GM18498 (cell line): ENCODE measurements at regions not wholly inside any gene's neighbourhood (a gene's known extent, or its start where the extent isn't known, plus 50 kb on each side); places are given as distances from the start of the nearest gene placed in this dataset.
"Not testable (repeated sequence)": the region's sequence is repeated elsewhere in the genome, so short reads cannot be mapped to it uniquely, and the experiment has no call there.

Source experiments
- ATAC-seq: cut with Tn5 transposase; IDR thresholded peaks from one replicate; pipeline ENCODE4 v1.9.1; 2021; ENCODE audit warnings: mild to moderate bottlenecking, moderate library complexity; ENCODE audit not compliant: unreplicated experiment

DNA sequence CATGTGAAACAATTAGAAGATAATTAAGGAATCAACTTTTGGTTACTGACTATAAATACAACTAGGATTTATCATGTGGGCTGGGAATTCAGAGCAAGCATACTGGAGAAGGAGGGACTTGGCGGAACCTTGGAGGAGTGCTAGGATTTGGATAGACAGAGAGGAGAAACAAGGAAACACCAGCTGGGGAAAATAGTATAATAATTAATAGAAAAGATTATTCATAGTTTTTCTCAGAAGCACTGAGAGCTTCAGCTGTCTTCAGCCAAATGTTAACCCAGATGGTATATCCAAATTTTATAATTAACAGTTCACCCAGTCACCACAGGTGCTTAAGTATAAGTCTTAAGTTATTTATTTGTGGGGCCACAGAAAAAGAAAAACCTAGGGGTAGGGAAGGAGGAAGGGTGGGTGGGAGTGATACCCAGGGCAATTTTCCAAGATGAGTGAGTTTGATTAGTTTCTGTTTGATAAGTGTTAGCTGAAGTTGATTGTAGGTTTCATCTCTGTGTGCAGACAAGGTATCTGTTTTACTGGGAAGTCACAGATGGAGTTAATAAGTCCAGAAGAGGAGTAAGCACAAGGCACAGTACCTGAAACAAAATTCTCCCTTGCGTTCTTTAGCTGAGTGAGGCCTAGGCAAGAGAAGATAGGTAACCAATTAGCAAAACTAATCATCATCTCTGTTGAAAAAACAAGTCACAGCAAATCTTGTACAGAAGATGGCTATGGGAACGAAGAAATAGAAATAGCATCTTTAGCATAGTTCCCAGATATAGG, 175.5 kb downstream of the TFAP2B start:
- ATAC-seq: no peak

GRCh38 chr6:50995036-50995435, 176.4 kb downstream of the TFAP2B start:
- ATAC-seq: no peak

DNA sequence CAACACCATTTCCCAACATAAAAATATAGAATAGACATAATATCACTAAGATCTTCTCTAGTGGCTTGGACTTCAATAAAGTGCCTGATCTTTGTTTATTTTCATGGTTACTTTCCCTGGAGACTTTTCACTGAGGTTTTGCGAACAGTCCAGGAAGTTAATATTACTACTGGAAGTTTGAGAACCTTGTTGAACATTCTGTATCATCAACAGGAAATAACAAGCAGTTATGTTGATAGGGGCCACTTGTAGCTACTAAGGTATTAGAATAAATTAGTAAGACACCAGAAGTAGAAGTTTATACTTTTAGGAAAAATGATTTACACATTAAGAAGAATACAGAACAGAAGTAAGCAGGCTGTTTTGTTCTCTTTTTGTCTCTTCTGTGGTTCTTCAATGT, 180.2 kb downstream of the TFAP2B start:
- no peak for ATAC-seq

GRCh38 chr6:51001399-51001798, 182.7 kb downstream of the TFAP2B start:
- ATAC-seq: no peak

DNA sequence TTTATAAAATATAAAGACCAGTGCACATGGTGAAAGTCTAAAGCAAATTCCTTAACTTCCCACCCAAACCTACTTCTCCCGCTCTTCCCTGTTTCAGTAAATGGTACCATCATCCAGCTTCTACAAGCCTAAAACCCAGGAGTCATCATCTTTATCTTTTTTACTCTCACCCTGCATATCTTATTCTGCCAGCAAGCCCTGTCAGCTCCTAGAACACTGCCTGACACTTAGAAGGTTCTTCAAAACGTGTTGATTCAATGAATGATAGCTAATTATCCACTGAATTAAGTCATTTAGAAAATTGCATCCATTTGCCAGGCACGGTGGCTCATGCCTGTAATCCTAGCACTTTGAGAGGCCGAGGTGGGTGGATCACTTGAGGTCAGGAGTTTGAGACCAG, 185.7 kb downstream of the TFAP2B start:
- no peak for ATAC-seq

GRCh38 chr6:51005779-51006178, 187.1 kb downstream of the TFAP2B start:
- no peak for ATAC-seq

- no peak for ATAC-seq
These were observed 188.6 kb downstream of the TFAP2B start for GRCh38 chr6:51007237-51007636.

DNA sequence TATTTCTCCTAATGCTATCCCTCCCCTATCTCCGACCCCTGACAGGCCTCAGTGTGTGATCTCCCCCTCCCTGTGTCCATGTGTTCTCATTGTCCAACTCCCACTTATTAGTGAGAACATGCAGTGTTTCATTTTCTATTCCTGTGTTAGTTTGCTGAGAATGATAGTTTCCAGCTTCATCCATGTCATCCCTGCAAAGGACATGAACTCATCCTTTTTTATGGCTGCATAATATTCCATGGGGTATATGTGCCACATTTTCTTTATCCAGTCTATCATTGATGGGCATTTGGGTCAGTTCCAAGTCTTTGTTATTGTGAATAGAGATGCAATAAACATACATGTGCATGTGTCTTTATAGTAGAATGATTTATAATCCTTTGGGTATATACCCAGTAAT, 190.0 kb downstream of the TFAP2B start:
- ATAC-seq: not testable (repeated sequence)

GRCh38 chr6:51013376-51013775, 194.7 kb downstream of the TFAP2B start:
- no peak for ATAC-seq

- ATAC-seq: no peak
These were observed 196.7 kb downstream of the TFAP2B start for GRCh38 chr6:51015394-51015793.

DNA sequence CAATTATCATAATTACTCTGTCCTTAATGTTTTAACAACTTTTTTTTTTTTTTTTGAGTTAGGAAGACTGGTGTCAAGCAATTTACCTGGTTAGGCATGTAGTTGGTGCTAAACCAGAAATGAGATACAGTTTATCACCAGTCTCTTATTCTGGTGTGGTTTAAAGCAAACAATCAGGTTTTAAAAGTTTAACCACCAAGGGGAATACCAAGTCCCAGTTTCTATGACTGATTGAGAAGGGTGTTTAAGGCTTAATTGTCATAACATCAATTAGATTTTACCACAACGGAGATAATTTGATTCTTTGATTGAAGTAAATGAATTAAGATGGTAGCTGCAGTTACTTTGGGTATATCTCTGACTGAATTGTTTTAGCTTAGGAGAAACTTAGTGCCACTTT, 197.8 kb downstream of the TFAP2B start:
- no peak for ATAC-seq

DNA sequence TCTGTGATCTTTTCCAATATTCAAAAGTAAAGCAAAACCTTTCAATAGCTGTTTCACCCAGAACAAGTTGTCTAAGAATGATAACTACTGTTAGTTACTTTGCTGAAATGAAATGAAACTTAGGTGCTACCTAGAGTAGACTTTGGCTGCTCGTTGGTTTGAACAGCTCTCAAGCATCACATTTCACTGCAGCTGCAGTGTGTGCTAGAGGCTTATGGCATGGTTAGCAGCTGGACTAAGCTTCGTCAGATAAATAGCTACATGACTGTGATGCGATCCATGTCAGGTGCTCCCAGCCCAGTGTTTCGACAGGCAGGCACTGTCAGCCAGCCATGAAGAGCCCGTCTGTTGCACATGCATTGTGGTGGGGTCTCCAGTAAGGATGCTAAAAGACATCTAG, 201.1 kb downstream of the TFAP2B start:
- ATAC-seq: no peak

DNA sequence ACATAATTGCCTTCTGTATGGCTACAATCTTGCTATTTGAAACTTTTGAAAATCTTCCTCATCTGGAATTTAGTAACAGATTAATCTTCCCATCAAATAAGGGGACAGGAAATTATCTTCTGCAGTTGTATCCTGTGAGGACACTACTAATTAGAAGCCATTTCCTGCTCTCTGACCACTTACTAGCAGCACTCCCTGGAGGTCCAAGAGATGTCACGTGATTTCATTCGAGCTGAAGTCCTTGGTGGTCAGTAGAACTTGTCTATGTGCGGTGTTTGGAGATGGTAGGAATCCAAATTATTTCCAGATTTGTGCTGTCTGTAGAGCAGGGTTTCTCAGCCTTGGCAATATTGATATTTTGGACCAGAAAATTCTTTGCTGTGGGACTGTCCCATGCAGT, 202.5 kb downstream of the TFAP2B start:
- no peak for ATAC-seq

- ATAC-seq: no peak
These were observed 205.5 kb downstream of the TFAP2B start for GRCh38 chr6:51024126-51024525.

- no peak for ATAC-seq
These were observed 206.6 kb downstream of the TFAP2B start for GRCh38 chr6:51025082-51025777.

- no peak for ATAC-seq
These were observed 208.8 kb downstream of the TFAP2B start for GRCh38 chr6:51027283-51028065.

DNA sequence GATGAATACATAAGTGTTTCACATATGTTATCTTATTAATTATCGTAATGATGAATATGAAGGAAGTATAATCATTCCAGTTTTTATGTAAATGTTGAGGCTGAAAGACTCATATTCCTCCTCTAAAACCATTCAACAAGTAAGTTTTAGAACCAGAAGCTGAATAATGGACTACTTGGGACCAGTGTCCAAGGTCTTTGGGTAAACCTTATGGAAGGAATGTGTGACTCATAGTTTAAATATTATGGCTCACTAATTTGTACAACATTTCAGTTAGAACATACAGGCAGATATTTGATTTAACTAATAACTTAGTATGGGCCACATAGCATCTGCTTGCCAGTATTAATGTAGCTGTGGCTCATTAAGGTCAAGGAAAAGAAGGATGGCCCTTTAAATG, 209.6 kb downstream of the TFAP2B start:
- no peak for ATAC-seq

- ATAC-seq: no peak
These were observed 210.9 kb downstream of the TFAP2B start for GRCh38 chr6:51029561-51029960.

- no peak for ATAC-seq
These were observed 226.9 kb downstream of the TFAP2B start for GRCh38 chr6:51045548-51045947.

DNA sequence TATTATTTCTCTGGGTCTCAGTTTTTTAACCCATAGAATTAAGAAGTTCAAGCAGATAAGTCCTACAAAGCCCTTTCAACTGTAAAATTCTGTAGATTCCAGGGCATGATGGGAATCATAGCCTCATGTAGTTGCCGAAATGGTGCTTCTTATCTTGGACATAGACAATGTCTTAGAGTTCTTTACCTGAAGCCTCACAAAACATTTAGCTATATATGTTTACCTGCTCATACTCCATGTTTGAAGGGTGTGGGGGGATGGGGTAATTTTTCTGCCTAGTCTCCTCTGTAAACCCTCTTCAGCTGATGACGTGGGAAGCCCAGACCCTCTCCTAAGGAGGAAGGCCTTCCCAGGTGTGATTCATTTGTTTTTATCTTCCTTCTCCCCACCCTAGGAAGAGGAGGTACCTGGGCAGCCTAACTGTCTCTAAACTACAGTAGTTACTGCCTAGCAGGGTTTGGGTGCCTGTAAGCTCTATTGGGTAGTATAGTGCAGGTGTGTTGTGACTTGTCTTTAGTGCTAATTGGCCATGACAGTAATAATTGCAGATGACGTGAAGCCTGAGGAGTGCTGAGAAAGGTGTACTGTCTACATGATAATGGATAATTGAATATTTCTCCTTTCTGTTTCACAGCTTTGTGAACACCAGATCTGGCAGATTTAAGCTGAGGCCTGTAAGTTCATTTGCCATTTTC, 230.8 kb downstream of the TFAP2B start:
- no peak for ATAC-seq
